ENCODE measurements at regions not wholly inside any gene's neighbourhood (a gene's known extent, or its start where the extent isn't known, plus 50 kb on each side); places are given as distances from the start of the nearest gene placed in this dataset.

- H3K36me3 ChIP-seq (ENCODE audit: low read depth): no peaks in the 10 kb centered on the region
- no peak for DNase-seq (ENCODE audit: low spot score)
- ATAC-seq (ENCODE audit: low read depth): peak; percentile 36; the same call in 1 of the 3 replicates
Measured at GRCh38 chr3:78402720-78403119, 1362.8 kb downstream of the ROBO2 start.

GRCh38 chr3:78405745-78406144 is 1362.1 kb downstream of the ROBO1 start:
- TF ChIP-seq CTCF (IDR thresholded peaks at IDR 0.05; ENCODE audit: poor library complexity, severe bottlenecking): no peak
- Histone ChIP-seq H3K27me3 (ENCODE audit: insufficient read depth, poor library complexity, severe bottlenecking) (no peaks in the 10 kb centered on the region), H3K36me3 (ENCODE audit: low read depth) (no peaks in the 10 kb centered on the region), H3K4me1 (ENCODE audit: insufficient read depth, poor library complexity, severe bottlenecking) (no peaks in the 10 kb centered on the region), H3K4me3 (ENCODE audit: severe bottlenecking) (no peak overlapping the region), H3K27ac (ENCODE audit: poor library complexity, severe bottlenecking) (no peak overlapping the region), H3K9me3 (ENCODE audit: severe bottlenecking) (no peaks in the 10 kb centered on the region)
- ATAC-seq (ENCODE audit: low read depth): no peak
- DNase-seq (ENCODE audit: low spot score): no peak

More at GRCh38 chr3:78402720-78403119, 1362.8 kb downstream of the ROBO2 start:
- Histone ChIP-seq H3K4me1 (ENCODE audit: insufficient read depth, poor library complexity, severe bottlenecking) (no peaks in the 10 kb centered on the region), H3K27ac (ENCODE audit: poor library complexity, severe bottlenecking) (no peak overlapping the region), H3K9me3 (ENCODE audit: severe bottlenecking) (no peaks in the 10 kb centered on the region), H3K27me3 (ENCODE audit: insufficient read depth, poor library complexity, severe bottlenecking) (no peaks in the 10 kb centered on the region), H3K4me3 (ENCODE audit: severe bottlenecking) (no peak overlapping the region)
- no peak for TF ChIP-seq CTCF (IDR thresholded peaks at IDR 0.05; ENCODE audit: poor library complexity, severe bottlenecking)

- H3K9me3 ChIP-seq (ENCODE audit: severe bottlenecking): no peaks in the 10 kb centered on the region
- ATAC-seq (ENCODE audit: low read depth) (no peak), DNase-seq (ENCODE audit: low spot score) (no peak)
- H3K4me1 ChIP-seq (ENCODE audit: insufficient read depth, poor library complexity, severe bottlenecking): no peaks in the 10 kb centered on the region
- H3K4me3 ChIP-seq (ENCODE audit: severe bottlenecking): no peak overlapping the region
- no peaks in the 10 kb centered on the region for H3K27me3 ChIP-seq (ENCODE audit: insufficient read depth, poor library complexity, severe bottlenecking)
- TF ChIP-seq CTCF (IDR thresholded peaks at IDR 0.05; ENCODE audit: poor library complexity, severe bottlenecking): no peak
- H3K27ac ChIP-seq (ENCODE audit: poor library complexity, severe bottlenecking): no peak overlapping the region
- no peaks in the 10 kb centered on the region for H3K36me3 ChIP-seq (ENCODE audit: low read depth)
Measured at GRCh38 chr3:78406396-78406795, 1361.4 kb downstream of the ROBO1 start.

GRCh38 chr3:78410077-78410476 is 1357.7 kb downstream of the ROBO1 start:
- DNase-seq (ENCODE audit: low spot score) (no peak), ATAC-seq (ENCODE audit: low read depth) (no peak)
- Histone ChIP-seq H3K27me3 (ENCODE audit: insufficient read depth, poor library complexity, severe bottlenecking) (no peaks in the 10 kb centered on the region), H3K36me3 (ENCODE audit: low read depth) (no peaks in the 10 kb centered on the region), H3K27ac (ENCODE audit: poor library complexity, severe bottlenecking) (no peak overlapping the region), H3K4me1 (ENCODE audit: insufficient read depth, poor library complexity, severe bottlenecking) (no peaks in the 10 kb centered on the region), H3K4me3 (ENCODE audit: severe bottlenecking) (no peak overlapping the region), H3K9me3 (ENCODE audit: severe bottlenecking) (no peaks in the 10 kb centered on the region)
- no peak for TF ChIP-seq CTCF (IDR thresholded peaks at IDR 0.05; ENCODE audit: poor library complexity, severe bottlenecking)

- Histone ChIP-seq H3K9me3 (ENCODE audit: severe bottlenecking) (no peaks in the 10 kb centered on the region), H3K4me3 (ENCODE audit: severe bottlenecking) (no peak overlapping the region), H3K27me3 (ENCODE audit: insufficient read depth, poor library complexity, severe bottlenecking) (no peaks in the 10 kb centered on the region), H3K36me3 (ENCODE audit: low read depth) (no peaks in the 10 kb centered on the region), H3K4me1 (ENCODE audit: insufficient read depth, poor library complexity, severe bottlenecking) (no peaks in the 10 kb centered on the region), H3K27ac (ENCODE audit: poor library complexity, severe bottlenecking) (no peak overlapping the region)
- TF ChIP-seq CTCF (IDR thresholded peaks at IDR 0.05; ENCODE audit: poor library complexity, severe bottlenecking): no peak
- ATAC-seq (ENCODE audit: low read depth) (no peak), DNase-seq (ENCODE audit: low spot score) (no peak)
Measured at GRCh38 chr3:78414261-78414660, 1353.5 kb downstream of the ROBO1 start.
